ENCODE measurements at regions not wholly inside any gene's neighbourhood (a gene's known extent, or its start where the extent isn't known, plus 50 kb on each side); places are given as distances from the start of the nearest gene placed in this dataset.

GRCh38 chr5:33261747-33262146 is 179.0 kb upstream of the TARS1 start:
- Histone ChIP-seq H3K36me3 (replicated peaks in 1 of 2; ENCODE audit: control insufficient read depth in 2 of 2, insufficient read depth in 2 of 2, low read length in 2 of 2) (no peaks in the 10 kb centered on the region), H3K4ac (ENCODE audit: low read length) (no peak overlapping the region), H3K27ac (replicated peaks; ENCODE audit: low read length) (no peak overlapping the region), H3K14ac (ENCODE audit: low read length) (no peak overlapping the region), H3K4me1 (ENCODE audit: control insufficient read depth in 2 of 2, insufficient read depth in 1 of 2, low read depth in 1 of 2, low read length in 2 of 2) (no peaks in the 10 kb centered on the region), H2AK5ac (ENCODE audit: low read depth, low read length) (no peak overlapping the region), H2AFZ (ENCODE audit: low read length) (no peak overlapping the region), H4K91ac (ENCODE audit: low read depth, low read length, poor library complexity) (no peak overlapping the region), H3K4me2 (ENCODE audit: insufficient read depth, low read length, poor library complexity, severe bottlenecking) (no peak overlapping the region), H3K79me1 (ENCODE audit: low read depth, low read length) (no peaks in the 10 kb centered on the region), H4K8ac (ENCODE audit: low read depth, low read length) (no peak overlapping the region), H2BK120ac (ENCODE audit: low read depth, low read length) (no peak overlapping the region), H3K9ac (ENCODE audit: low read depth, low read length, poor library complexity) (no peak overlapping the region), H2BK15ac (ENCODE audit: low read length) (no peak overlapping the region), H3K23ac (ENCODE audit: low read depth, low read length, poor library complexity) (no peak overlapping the region), H3K18ac (ENCODE audit: low read length) (no peak overlapping the region), H2BK5ac (ENCODE audit: low read length) (no peak overlapping the region), H3K27me3 (ENCODE audit: control insufficient read depth in 3 of 3, insufficient read depth in 3 of 3, low read depth in 1 of 3, low read length in 3 of 3) (no peaks in the 10 kb centered on the region), H3K4me3 (ENCODE audit: low read length in 2 of 2) (no peak overlapping the region), H2BK12ac (ENCODE audit: low read length) (no peak overlapping the region), H3K9me3 (replicated peaks in 1 of 2; ENCODE audit: control insufficient read depth in 2 of 2, insufficient read depth in 1 of 2, low read depth in 1 of 2, low read length in 2 of 2) (no peaks in the 10 kb centered on the region)
- no peak for DNase-seq (ENCODE audit: low spot score)
- WGBS, 2 donors (ENCODE audit: extremely low coverage in 2 of 2, insufficient read length in 2 of 2, insufficient replicate concordance in 1 of 2): no CpG with 5 or more reads among the region's 2 CpGs

GRCh38 chr5:33267801-33268200 is 173.0 kb upstream of the TARS1 start:
- no peak overlapping the region for H2BK15ac ChIP-seq (ENCODE audit: low read length)
- no peak overlapping the region for H2BK120ac ChIP-seq (ENCODE audit: low read depth, low read length)
- H3K79me1 ChIP-seq (ENCODE audit: low read depth, low read length): no peaks in the 10 kb centered on the region
- WGBS, 2 donors (ENCODE audit: extremely low coverage in 2 of 2, insufficient read length in 2 of 2, insufficient replicate concordance in 1 of 2): no CpG with 5 or more reads among the region's 1 CpG
- no peak overlapping the region for H2BK12ac ChIP-seq (ENCODE audit: low read length)
- no peak overlapping the region for H3K9ac ChIP-seq (ENCODE audit: low read depth, low read length, poor library complexity)
- peaks cover 0 to 6% of the 10 kb centered on the region in 2 donors for H3K4me1 ChIP-seq (ENCODE audit: control insufficient read depth in 2 of 2, insufficient read depth in 1 of 2, low read depth in 1 of 2, low read length in 2 of 2)
- H3K9me3 ChIP-seq (replicated peaks in 1 of 2; ENCODE audit: control insufficient read depth in 2 of 2, insufficient read depth in 1 of 2, low read depth in 1 of 2, low read length in 2 of 2): no peaks in the 10 kb centered on the region
- no peaks in the 10 kb centered on the region for H3K27me3 ChIP-seq (ENCODE audit: control insufficient read depth in 3 of 3, insufficient read depth in 3 of 3, low read depth in 1 of 3, low read length in 3 of 3)
- no peak overlapping the region for H2AFZ ChIP-seq (ENCODE audit: low read length)
- no peak overlapping the region for H3K27ac ChIP-seq (replicated peaks; ENCODE audit: low read length)
- H2AK5ac ChIP-seq (ENCODE audit: low read depth, low read length): no peak overlapping the region
- H3K14ac ChIP-seq (ENCODE audit: low read length): no peak overlapping the region
- no peak overlapping the region for H2BK5ac ChIP-seq (ENCODE audit: low read length)
- no peak overlapping the region for H3K4ac ChIP-seq (ENCODE audit: low read length)
- no peaks in the 10 kb centered on the region for H3K36me3 ChIP-seq (replicated peaks in 1 of 2; ENCODE audit: control insufficient read depth in 2 of 2, insufficient read depth in 2 of 2, low read length in 2 of 2)
- no peak overlapping the region for H3K18ac ChIP-seq (ENCODE audit: low read length)
- H3K4me2 ChIP-seq (ENCODE audit: insufficient read depth, low read length, poor library complexity, severe bottlenecking): no peak overlapping the region
- H3K23ac ChIP-seq (ENCODE audit: low read depth, low read length, poor library complexity): no peak overlapping the region
- H4K91ac ChIP-seq (ENCODE audit: low read depth, low read length, poor library complexity): no peak overlapping the region
- DNase-seq (ENCODE audit: low spot score): no peak
- no peak overlapping the region for H4K8ac ChIP-seq (ENCODE audit: low read depth, low read length)
- H3K4me3 ChIP-seq (ENCODE audit: low read length in 2 of 2): no peak overlapping the region

DNA sequence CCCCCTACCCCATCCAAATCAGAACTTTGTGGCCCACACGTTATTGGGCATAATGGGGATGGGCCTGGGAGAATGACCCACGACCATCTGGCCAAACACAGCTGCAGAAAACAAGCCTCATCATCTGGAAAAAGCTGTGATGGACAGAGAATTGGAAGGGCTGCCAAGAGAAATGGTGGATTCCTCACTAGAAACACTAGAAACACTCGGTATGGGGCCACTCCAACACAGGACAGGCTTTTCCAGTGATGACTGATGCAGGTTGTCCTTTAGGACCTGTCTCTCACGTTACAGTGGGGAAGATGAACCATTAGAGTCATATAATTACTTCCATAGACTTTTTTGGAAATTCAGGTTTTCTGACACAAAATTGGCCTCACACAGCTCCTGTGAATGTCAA is 172.4 kb upstream of the TARS1 start:
- no peak overlapping the region for H3K14ac ChIP-seq (ENCODE audit: low read length)
- no peak overlapping the region for H2AFZ ChIP-seq (ENCODE audit: low read length)

DNA sequence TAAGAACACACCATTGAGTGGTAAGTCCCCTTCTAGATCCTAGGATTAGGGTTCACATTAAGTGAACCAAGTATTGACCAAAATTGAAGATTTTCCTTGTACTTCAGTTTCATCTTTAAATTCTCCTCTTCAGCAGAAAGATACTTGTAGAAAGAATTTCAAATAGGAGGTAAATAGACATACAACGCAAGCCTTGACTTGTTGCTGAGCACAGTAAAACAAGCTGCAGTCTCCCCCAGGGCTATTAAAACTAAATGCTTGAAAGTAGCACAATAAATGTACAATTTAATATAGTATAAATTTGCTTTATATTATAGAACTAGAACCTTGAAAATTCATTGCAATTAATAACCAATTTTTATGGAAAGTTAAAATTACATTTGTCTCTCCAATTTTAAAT is 170.1 kb upstream of the TARS1 start:
- Histone ChIP-seq H4K91ac (ENCODE audit: low read depth, low read length, poor library complexity) (no peak overlapping the region), H3K18ac (ENCODE audit: low read length) (no peak overlapping the region), H3K4me2 (ENCODE audit: insufficient read depth, low read length, poor library complexity, severe bottlenecking) (no peak overlapping the region), H3K27ac (replicated peaks; ENCODE audit: low read length) (no peak overlapping the region), H2AK5ac (ENCODE audit: low read depth, low read length) (no peak overlapping the region), H2AFZ (ENCODE audit: low read length) (no peak overlapping the region), H3K4me1 (ENCODE audit: control insufficient read depth in 2 of 2, insufficient read depth in 1 of 2, low read depth in 1 of 2, low read length in 2 of 2) (peaks cover 0 to 6% of the 10 kb centered on the region in 2 donors), H3K23ac (ENCODE audit: low read depth, low read length, poor library complexity) (no peak overlapping the region), H2BK5ac (ENCODE audit: low read length) (no peak overlapping the region), H3K79me1 (ENCODE audit: low read depth, low read length) (no peaks in the 10 kb centered on the region), H4K8ac (ENCODE audit: low read depth, low read length) (no peak overlapping the region), H3K27me3 (ENCODE audit: control insufficient read depth in 3 of 3, insufficient read depth in 3 of 3, low read depth in 1 of 3, low read length in 3 of 3) (no peaks in the 10 kb centered on the region), H2BK15ac (ENCODE audit: low read length) (no peak overlapping the region), H3K9ac (ENCODE audit: low read depth, low read length, poor library complexity) (no peak overlapping the region), H2BK120ac (ENCODE audit: low read depth, low read length) (no peak overlapping the region), H2BK12ac (ENCODE audit: low read length) (no peak overlapping the region), H3K9me3 (replicated peaks in 1 of 2; ENCODE audit: control insufficient read depth in 2 of 2, insufficient read depth in 1 of 2, low read depth in 1 of 2, low read length in 2 of 2) (no peaks in the 10 kb centered on the region), H3K36me3 (replicated peaks in 1 of 2; ENCODE audit: control insufficient read depth in 2 of 2, insufficient read depth in 2 of 2, low read length in 2 of 2) (no peaks in the 10 kb centered on the region), H3K14ac (ENCODE audit: low read length) (no peak overlapping the region), H3K4me3 (ENCODE audit: low read length in 2 of 2) (no peak overlapping the region), H3K4ac (ENCODE audit: low read length) (no peak overlapping the region)
- no CpG with 5 or more reads among the region's 1 CpG for WGBS, 2 donors (ENCODE audit: extremely low coverage in 2 of 2, insufficient read length in 2 of 2, insufficient replicate concordance in 1 of 2)
- DNase-seq (ENCODE audit: low spot score): no peak

More for the DNA sequence above, 172.4 kb upstream of the TARS1 start:
- no peak overlapping the region for H3K4ac ChIP-seq (ENCODE audit: low read length)
- no peak overlapping the region for H3K18ac ChIP-seq (ENCODE audit: low read length)
- no peak overlapping the region for H3K23ac ChIP-seq (ENCODE audit: low read depth, low read length, poor library complexity)
- no peak overlapping the region for H2BK5ac ChIP-seq (ENCODE audit: low read length)
- peaks cover 0 to 6% of the 10 kb centered on the region in 2 donors for H3K4me1 ChIP-seq (ENCODE audit: control insufficient read depth in 2 of 2, insufficient read depth in 1 of 2, low read depth in 1 of 2, low read length in 2 of 2)
- no peak overlapping the region for H4K8ac ChIP-seq (ENCODE audit: low read depth, low read length)
- DNase-seq (ENCODE audit: low spot score): no peak
- H3K36me3 ChIP-seq (replicated peaks in 1 of 2; ENCODE audit: control insufficient read depth in 2 of 2, insufficient read depth in 2 of 2, low read length in 2 of 2): no peaks in the 10 kb centered on the region
- H3K27me3 ChIP-seq (ENCODE audit: control insufficient read depth in 3 of 3, insufficient read depth in 3 of 3, low read depth in 1 of 3, low read length in 3 of 3): no peaks in the 10 kb centered on the region
- no peak overlapping the region for H3K4me3 ChIP-seq (ENCODE audit: low read length in 2 of 2)
- no peaks in the 10 kb centered on the region for H3K9me3 ChIP-seq (replicated peaks in 1 of 2; ENCODE audit: control insufficient read depth in 2 of 2, insufficient read depth in 1 of 2, low read depth in 1 of 2, low read length in 2 of 2)
- H3K9ac ChIP-seq (ENCODE audit: low read depth, low read length, poor library complexity): no peak overlapping the region
- no CpG with 5 or more reads among the region's 4 CpGs for WGBS, 2 donors (ENCODE audit: extremely low coverage in 2 of 2, insufficient read length in 2 of 2, insufficient replicate concordance in 1 of 2)
- no peaks in the 10 kb centered on the region for H3K79me1 ChIP-seq (ENCODE audit: low read depth, low read length)
- no peak overlapping the region for H3K27ac ChIP-seq (replicated peaks; ENCODE audit: low read length)
- H2BK15ac ChIP-seq (ENCODE audit: low read length): no peak overlapping the region
- no peak overlapping the region for H2BK120ac ChIP-seq (ENCODE audit: low read depth, low read length)
- no peak overlapping the region for H2AK5ac ChIP-seq (ENCODE audit: low read depth, low read length)
- H4K91ac ChIP-seq (ENCODE audit: low read depth, low read length, poor library complexity): no peak overlapping the region
- no peak overlapping the region for H3K4me2 ChIP-seq (ENCODE audit: insufficient read depth, low read length, poor library complexity, severe bottlenecking)
- no peak overlapping the region for H2BK12ac ChIP-seq (ENCODE audit: low read length)
